Neural cell (in vitro differentiated cells): ENCODE measurements at regions not wholly inside any gene's neighbourhood (a gene's known extent, or its start where the extent isn't known, plus 50 kb on each side); places are given as distances from the start of the nearest gene placed in this dataset.

ENCODE experiments used
- EP300 ChIP-seq: fragments of 450-650 bp; conservative IDR thresholded peaks from 2 replicates; pipeline ENCODE4 v1.6.1; 2014; ENCODE audit warnings: antibody characterized with exemption, mild to moderate bottlenecking, moderate library complexity; ENCODE audit not compliant: poor library complexity, severe bottlenecking
- EZH2 ChIP-seq: fragments of 200-600, 300-800 bp; shearing (Covaris generic), sonication (generic); IDR thresholded peaks from 2 replicates; pipeline ENCODE4 v1.6.1; 2014; ENCODE audit warnings: antibody characterized with exemption, low read length, borderline replicate concordance, mild to moderate bottlenecking; ENCODE audit not compliant: insufficient read depth, poor library complexity, severe bottlenecking
- MXI1 ChIP-seq: fragments of 450-650 bp; conservative IDR thresholded peaks from 2 replicates; pipeline ENCODE4 v1.6.1; 2014; ENCODE audit warnings: antibody characterized with exemption, mild to moderate bottlenecking; ENCODE audit not compliant: poor library complexity, severe bottlenecking
- RAD21 ChIP-seq: fragments of 450-650 bp; conservative IDR thresholded peaks from 2 replicates; pipeline ENCODE4 v1.6.1; 2014; ENCODE audit warnings: antibody characterized with exemption, mild to moderate bottlenecking, moderate library complexity
- SMC3 ChIP-seq: fragments of 450-650 bp; conservative IDR thresholded peaks from 2 replicates; pipeline ENCODE4 v1.6.1; 2014; ENCODE audit warnings: antibody characterized with exemption, mild to moderate bottlenecking, moderate library complexity; ENCODE audit not compliant: poor library complexity
- TAF1 ChIP-seq: IDR thresholded peaks from 2 replicates; pipeline ENCODE4 v1.6.1; 2012; ENCODE audit warnings: low read depth
- TF ChIP-seq, protein P1 (sequence below): fragments of 450-650 bp; IDR thresholded peaks from 2 replicates; pipeline ENCODE4 v1.5.1; 2014; ENCODE audit warnings: antibody characterized with exemption, mild to moderate bottlenecking, moderate library complexity; ENCODE audit not compliant: poor library complexity, severe bottlenecking
- TF ChIP-seq, protein P2 (sequence below): IDR thresholded peaks from 2 replicates; pipeline ENCODE4 v1.6.1; 2012; ENCODE audit warnings: borderline replicate concordance

DNA sequence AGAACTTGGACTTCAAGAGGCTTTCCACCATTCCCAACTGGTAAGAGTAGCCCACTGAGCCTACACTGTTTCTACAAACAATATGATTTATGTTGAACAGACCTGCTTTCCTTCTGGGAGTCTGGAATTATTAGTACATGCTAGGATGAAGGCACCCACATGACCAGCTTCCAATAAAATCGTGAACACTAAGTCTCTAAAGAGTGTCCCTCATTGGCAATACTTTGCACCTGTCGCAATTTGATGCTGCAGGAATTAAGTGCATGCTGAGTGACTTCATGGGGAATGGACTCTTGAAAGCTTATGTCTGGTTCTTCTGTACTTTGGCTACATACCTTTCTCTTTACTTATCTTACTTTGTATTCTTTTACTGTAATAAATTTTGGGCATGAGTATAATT lies 305.2 kb upstream of the GHITM start:
- TF ChIP-seq, protein P1, sequence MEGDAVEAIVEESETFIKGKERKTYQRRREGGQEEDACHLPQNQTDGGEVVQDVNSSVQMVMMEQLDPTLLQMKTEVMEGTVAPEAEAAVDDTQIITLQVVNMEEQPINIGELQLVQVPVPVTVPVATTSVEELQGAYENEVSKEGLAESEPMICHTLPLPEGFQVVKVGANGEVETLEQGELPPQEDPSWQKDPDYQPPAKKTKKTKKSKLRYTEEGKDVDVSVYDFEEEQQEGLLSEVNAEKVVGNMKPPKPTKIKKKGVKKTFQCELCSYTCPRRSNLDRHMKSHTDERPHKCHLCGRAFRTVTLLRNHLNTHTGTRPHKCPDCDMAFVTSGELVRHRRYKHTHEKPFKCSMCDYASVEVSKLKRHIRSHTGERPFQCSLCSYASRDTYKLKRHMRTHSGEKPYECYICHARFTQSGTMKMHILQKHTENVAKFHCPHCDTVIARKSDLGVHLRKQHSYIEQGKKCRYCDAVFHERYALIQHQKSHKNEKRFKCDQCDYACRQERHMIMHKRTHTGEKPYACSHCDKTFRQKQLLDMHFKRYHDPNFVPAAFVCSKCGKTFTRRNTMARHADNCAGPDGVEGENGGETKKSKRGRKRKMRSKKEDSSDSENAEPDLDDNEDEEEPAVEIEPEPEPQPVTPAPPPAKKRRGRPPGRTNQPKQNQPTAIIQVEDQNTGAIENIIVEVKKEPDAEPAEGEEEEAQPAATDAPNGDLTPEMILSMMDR: no peak
- TF ChIP-seq, protein P2, sequence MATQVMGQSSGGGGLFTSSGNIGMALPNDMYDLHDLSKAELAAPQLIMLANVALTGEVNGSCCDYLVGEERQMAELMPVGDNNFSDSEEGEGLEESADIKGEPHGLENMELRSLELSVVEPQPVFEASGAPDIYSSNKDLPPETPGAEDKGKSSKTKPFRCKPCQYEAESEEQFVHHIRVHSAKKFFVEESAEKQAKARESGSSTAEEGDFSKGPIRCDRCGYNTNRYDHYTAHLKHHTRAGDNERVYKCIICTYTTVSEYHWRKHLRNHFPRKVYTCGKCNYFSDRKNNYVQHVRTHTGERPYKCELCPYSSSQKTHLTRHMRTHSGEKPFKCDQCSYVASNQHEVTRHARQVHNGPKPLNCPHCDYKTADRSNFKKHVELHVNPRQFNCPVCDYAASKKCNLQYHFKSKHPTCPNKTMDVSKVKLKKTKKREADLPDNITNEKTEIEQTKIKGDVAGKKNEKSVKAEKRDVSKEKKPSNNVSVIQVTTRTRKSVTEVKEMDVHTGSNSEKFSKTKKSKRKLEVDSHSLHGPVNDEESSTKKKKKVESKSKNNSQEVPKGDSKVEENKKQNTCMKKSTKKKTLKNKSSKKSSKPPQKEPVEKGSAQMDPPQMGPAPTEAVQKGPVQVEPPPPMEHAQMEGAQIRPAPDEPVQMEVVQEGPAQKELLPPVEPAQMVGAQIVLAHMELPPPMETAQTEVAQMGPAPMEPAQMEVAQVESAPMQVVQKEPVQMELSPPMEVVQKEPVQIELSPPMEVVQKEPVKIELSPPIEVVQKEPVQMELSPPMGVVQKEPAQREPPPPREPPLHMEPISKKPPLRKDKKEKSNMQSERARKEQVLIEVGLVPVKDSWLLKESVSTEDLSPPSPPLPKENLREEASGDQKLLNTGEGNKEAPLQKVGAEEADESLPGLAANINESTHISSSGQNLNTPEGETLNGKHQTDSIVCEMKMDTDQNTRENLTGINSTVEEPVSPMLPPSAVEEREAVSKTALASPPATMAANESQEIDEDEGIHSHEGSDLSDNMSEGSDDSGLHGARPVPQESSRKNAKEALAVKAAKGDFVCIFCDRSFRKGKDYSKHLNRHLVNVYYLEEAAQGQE: no peak
- TF ChIP-seq RAD21 (no peak), TAF1 (no peak), EZH2 (no peak), EP300 (no peak), MXI1 (no peak), SMC3 (no peak)
